ENCODE measurements at regions not wholly inside any gene's neighbourhood (a gene's known extent, or its start where the extent isn't known, plus 50 kb on each side); places are given as distances from the start of the nearest gene placed in this dataset.
"Not testable (repeated sequence)": the region's sequence is repeated elsewhere in the genome, so short reads cannot be mapped to it uniquely, and the experiment has no call there.

GRCh38 chr21:6428498-6429092, 4092.8 kb upstream of the TPTE start:
- not testable (repeated sequence) for H3K27me3 ChIP-seq; H3K27ac ChIP-seq; H3K4me3 ChIP-seq (ENCODE audit: low read depth in 1 of 2, low read length in 1 of 2)

GRCh38 chr21:6429924-6430323, 4091.5 kb upstream of the TPTE start:
- not testable (repeated sequence) for H3K27ac ChIP-seq; H3K4me1 ChIP-seq (ENCODE audit: control insufficient read depth in 1 of 2, insufficient read depth in 1 of 2, low read depth in 1 of 2, low read length in 1 of 2); H3K4me3 ChIP-seq (ENCODE audit: low read depth in 1 of 2, low read length in 1 of 2); H3K27me3 ChIP-seq; H3K36me3 ChIP-seq; H3K9me3 ChIP-seq

More at GRCh38 chr21:6428498-6429092, 4092.8 kb upstream of the TPTE start:
- H3K4me1 ChIP-seq (ENCODE audit: control insufficient read depth in 1 of 2, insufficient read depth in 1 of 2, low read depth in 1 of 2, low read length in 1 of 2); H3K36me3 ChIP-seq; H3K9me3 ChIP-seq: not testable (repeated sequence)

DNA sequence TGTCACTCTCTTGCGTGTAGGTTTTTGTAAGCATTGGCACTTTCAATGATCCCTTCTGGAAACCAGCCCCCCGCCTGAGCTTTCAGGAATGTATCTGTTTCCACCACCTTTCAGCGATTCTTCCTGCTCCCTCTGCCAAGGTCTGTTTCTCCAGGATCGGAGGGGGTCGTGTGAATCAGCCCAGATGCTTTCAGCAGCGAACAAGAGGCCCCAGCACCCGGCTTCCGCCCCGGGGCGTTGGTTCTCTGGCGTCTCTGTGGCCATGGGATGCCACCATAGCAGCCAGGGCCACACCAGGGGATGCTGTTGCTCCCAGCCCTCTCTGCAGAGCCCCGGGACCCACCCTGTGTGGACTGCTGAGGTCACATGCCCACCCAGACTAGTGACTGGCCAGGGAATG, 4088.2 kb upstream of the TPTE start:
- not testable (repeated sequence) for H3K27ac ChIP-seq

GRCh38 chr21:6436205-6436604, 4085.2 kb upstream of the TPTE start:
- not testable (repeated sequence) for H3K4me3 ChIP-seq (ENCODE audit: low read depth in 1 of 2, low read length in 1 of 2); H3K9me3 ChIP-seq; H3K4me1 ChIP-seq (ENCODE audit: control insufficient read depth in 1 of 2, insufficient read depth in 1 of 2, low read depth in 1 of 2, low read length in 1 of 2); H3K27me3 ChIP-seq; H3K36me3 ChIP-seq; H3K27ac ChIP-seq

More for the DNA sequence above, 4088.2 kb upstream of the TPTE start:
- H3K4me3 ChIP-seq (ENCODE audit: low read depth in 1 of 2, low read length in 1 of 2); H3K27me3 ChIP-seq; H3K9me3 ChIP-seq; H3K36me3 ChIP-seq; H3K4me1 ChIP-seq (ENCODE audit: control insufficient read depth in 1 of 2, insufficient read depth in 1 of 2, low read depth in 1 of 2, low read length in 1 of 2): not testable (repeated sequence)

GRCh38 chr21:6436971-6437833, 4084.2 kb upstream of the TPTE start:
- H3K9me3 ChIP-seq, result not testable (repeated sequence)

DNA sequence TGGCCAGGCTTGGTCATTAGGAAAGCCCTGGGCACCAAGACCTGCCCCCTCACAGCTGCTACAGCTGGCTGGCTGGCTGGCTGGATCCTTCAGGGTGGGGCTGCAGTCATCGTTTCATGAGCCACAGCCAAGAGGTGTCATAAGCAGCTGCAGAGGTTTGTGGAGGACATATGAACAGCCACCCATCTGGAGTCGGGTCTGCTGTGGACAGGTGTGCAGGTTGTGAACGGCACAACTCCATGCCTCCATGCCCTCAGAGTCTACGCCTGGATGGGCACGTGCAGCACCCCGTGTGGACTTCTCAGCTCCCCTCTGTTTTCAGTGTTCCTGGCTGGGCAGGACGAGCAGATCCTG, 4083.6 kb upstream of the TPTE start:
- not testable (repeated sequence) for H3K9me3 ChIP-seq; H3K27ac ChIP-seq; H3K4me3 ChIP-seq (ENCODE audit: low read depth in 1 of 2, low read length in 1 of 2); H3K36me3 ChIP-seq; H3K27me3 ChIP-seq; H3K4me1 ChIP-seq (ENCODE audit: control insufficient read depth in 1 of 2, insufficient read depth in 1 of 2, low read depth in 1 of 2, low read length in 1 of 2)

More at GRCh38 chr21:6436971-6437833, 4084.2 kb upstream of the TPTE start:
- H3K27me3 ChIP-seq; H3K4me3 ChIP-seq (ENCODE audit: low read depth in 1 of 2, low read length in 1 of 2); H3K4me1 ChIP-seq (ENCODE audit: control insufficient read depth in 1 of 2, insufficient read depth in 1 of 2, low read depth in 1 of 2, low read length in 1 of 2); H3K36me3 ChIP-seq; H3K27ac ChIP-seq: not testable (repeated sequence)

DNA sequence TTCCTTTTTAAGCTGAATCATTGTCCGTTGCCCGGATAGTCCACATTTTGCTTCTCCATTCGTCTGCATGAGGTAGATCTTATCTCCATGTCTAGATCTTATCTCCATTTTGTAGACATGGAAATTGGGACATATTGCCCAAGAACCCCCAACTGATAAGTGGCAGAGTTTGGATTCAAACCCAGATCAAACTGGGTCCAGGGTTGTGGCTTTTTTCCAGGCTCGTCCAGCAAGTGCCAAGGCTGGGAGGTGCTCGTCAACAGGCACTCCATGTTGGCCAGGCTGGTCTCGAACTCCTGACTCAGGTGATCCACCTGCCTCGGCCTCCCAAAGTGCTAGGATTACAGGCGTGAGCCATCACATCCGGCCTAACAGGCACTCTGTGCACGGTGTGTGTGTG, 4082.3 kb upstream of the TPTE start:
- not testable (repeated sequence) for H3K27me3 ChIP-seq; H3K4me3 ChIP-seq (ENCODE audit: low read depth in 1 of 2, low read length in 1 of 2); H3K36me3 ChIP-seq; H3K4me1 ChIP-seq (ENCODE audit: control insufficient read depth in 1 of 2, insufficient read depth in 1 of 2, low read depth in 1 of 2, low read length in 1 of 2); H3K9me3 ChIP-seq; H3K27ac ChIP-seq

GRCh38 chr21:6454648-6455340, 4066.6 kb upstream of the TPTE start:
- not testable (repeated sequence) for H3K36me3 ChIP-seq, H3K27ac ChIP-seq

GRCh38 chr21:6456011-6456661, 4065.2 kb upstream of the TPTE start:
- H3K36me3 ChIP-seq; H3K27me3 ChIP-seq; H3K4me3 ChIP-seq (ENCODE audit: low read depth in 1 of 2, low read length in 1 of 2); H3K4me1 ChIP-seq (ENCODE audit: control insufficient read depth in 1 of 2, insufficient read depth in 1 of 2, low read depth in 1 of 2, low read length in 1 of 2); H3K27ac ChIP-seq; H3K9me3 ChIP-seq: not testable (repeated sequence)

More at GRCh38 chr21:6454648-6455340, 4066.6 kb upstream of the TPTE start:
- H3K9me3 ChIP-seq; H3K4me3 ChIP-seq (ENCODE audit: low read depth in 1 of 2, low read length in 1 of 2); H3K4me1 ChIP-seq (ENCODE audit: control insufficient read depth in 1 of 2, insufficient read depth in 1 of 2, low read depth in 1 of 2, low read length in 1 of 2); H3K27me3 ChIP-seq: not testable (repeated sequence)

GRCh38 chr21:6459761-6460160, 4061.6 kb upstream of the TPTE start:
- not testable (repeated sequence) for H3K27me3 ChIP-seq; H3K4me1 ChIP-seq (ENCODE audit: control insufficient read depth in 1 of 2, insufficient read depth in 1 of 2, low read depth in 1 of 2, low read length in 1 of 2); H3K36me3 ChIP-seq; H3K27ac ChIP-seq; H3K4me3 ChIP-seq (ENCODE audit: low read depth in 1 of 2, low read length in 1 of 2); H3K9me3 ChIP-seq

DNA sequence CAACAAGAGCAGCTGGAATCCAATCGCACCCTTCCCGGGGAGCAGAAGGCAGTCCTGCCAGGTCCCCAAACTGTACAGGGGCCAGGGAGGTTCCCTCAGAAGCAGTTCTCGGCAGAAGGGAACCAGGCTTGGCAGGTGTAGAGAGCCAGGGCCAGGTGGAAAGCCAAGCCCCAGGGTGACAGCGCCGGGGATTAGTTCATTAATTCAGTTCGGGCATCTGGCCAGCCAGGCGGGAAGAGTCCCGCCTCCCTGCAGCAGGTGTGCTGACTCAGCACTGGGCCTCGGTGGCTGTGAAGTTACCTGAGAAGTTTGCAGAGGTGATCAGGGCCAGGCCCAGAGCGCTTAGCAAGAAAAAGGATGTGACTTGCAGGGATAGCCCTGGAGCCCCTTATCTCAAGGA, 4060.0 kb upstream of the TPTE start:
- H3K4me1 ChIP-seq (ENCODE audit: control insufficient read depth in 1 of 2, insufficient read depth in 1 of 2, low read depth in 1 of 2, low read length in 1 of 2); H3K27ac ChIP-seq; H3K9me3 ChIP-seq; H3K36me3 ChIP-seq; H3K4me3 ChIP-seq (ENCODE audit: low read depth in 1 of 2, low read length in 1 of 2); H3K27me3 ChIP-seq: not testable (repeated sequence)

GRCh38 chr21:6464419-6464818, 4057.0 kb upstream of the TPTE start:
- not testable (repeated sequence) for H3K27me3 ChIP-seq; H3K9me3 ChIP-seq; H3K36me3 ChIP-seq; H3K27ac ChIP-seq; H3K4me1 ChIP-seq (ENCODE audit: control insufficient read depth in 1 of 2, insufficient read depth in 1 of 2, low read depth in 1 of 2, low read length in 1 of 2); H3K4me3 ChIP-seq (ENCODE audit: low read depth in 1 of 2, low read length in 1 of 2)

DNA sequence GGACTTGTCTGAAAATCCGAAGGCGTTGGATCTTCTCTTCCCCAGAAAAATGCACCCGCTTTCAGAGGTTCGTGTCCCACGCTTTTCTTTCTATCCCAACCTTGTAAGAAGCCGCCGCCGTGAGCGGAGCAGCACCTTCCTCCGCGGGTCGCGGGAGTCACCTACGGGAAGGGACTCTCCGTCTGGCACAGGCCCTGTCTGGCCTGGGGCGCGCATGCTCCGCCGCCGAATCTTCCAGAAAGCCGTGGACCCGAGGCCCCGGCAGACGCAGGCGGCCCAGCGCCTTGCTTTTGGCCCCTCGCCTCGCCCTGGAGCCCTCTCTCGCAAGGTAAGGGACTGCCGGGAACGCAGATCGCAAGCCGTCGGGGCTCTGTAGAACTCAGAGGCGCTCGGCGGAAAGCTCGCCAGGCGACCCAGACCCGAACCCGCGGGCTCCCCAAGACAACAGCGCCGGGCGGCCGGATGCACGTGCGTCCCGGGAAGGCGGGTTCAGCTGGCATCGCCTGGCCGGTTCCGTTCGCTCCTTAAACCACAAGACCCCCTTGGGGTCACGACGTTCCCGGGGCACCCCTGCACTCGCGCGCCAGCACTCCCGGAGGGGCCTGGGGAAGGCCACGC, 4055.2 kb upstream of the TPTE start:
- H3K9me3 ChIP-seq; H3K4me1 ChIP-seq (ENCODE audit: control insufficient read depth in 1 of 2, insufficient read depth in 1 of 2, low read depth in 1 of 2, low read length in 1 of 2); H3K27ac ChIP-seq; H3K27me3 ChIP-seq; H3K4me3 ChIP-seq (ENCODE audit: low read depth in 1 of 2, low read length in 1 of 2); H3K36me3 ChIP-seq: not testable (repeated sequence)

All from neutrophil (primary cell).